ENCODE measurements at regions not wholly inside any gene's neighbourhood (a gene's known extent, or its start where the extent isn't known, plus 50 kb on each side); places are given as distances from the start of the nearest gene placed in this dataset.
"Not testable (repeated sequence)": the region's sequence is repeated elsewhere in the genome, so short reads cannot be mapped to it uniquely, and the experiment has no call there.

DNA sequence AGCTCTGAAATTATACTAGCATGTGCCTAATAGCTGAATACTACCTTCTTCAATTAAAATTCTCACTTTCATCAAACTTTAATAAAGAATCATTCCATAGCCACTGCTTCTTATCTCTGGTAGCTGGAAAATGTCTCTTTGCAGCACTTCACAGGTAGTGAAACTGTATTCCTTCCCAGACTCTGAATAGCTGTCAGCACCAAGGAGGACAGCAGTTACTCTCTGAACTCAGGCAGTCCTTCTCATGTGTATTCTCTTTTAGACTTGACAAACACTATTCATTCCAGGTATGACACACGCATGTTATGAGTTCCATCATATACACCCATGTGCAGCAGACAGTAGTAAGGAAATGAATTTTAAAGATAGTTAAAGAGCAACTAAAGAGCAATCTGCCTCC lies 627.1 kb downstream of the EFNA5 start:
- DNase-seq (ENCODE audit: low read depth): no peak
- no peak overlapping the region for H3K4me3 ChIP-seq (ENCODE audit: low read depth, low read length)

DNA sequence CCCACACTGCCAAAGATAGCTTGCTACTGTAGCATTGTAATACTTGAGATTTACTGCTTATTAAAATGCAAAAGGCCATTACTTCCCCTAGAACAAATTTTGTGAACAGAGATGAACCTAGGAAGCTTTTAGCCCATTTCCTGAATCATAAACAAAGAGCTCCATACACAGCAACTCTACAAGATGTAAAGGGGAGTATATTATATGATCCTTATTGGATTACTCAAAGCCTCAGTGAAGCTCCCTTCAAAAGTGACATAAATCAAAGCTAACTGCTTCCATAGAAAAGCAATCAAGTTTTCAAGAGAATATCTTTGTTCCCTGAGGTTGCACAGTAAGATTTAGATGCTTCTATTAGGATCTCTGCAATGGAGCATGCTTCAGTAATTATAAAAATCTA lies 629.8 kb downstream of the EFNA5 start:
- no peak for DNase-seq (ENCODE audit: low read depth)

DNA sequence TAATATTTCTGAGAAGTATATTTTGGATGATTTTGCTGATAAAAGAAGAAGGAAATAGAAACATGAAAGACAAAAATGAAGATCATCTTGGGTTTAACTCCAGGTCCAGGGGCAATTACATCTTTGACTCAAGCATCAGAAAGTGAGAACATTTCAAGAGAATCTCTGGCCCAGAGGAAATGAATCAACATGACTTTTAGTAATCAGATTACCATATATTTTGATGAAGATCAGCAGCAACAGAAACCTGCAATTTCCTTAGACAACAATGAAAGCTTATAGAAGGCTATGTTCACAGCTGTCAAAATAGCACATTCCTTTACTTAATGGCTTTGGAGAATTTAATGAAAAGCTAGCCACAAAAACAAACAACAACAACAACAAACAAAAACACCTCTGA lies 638.1 kb downstream of the EFNA5 start:
- H3K4me3 ChIP-seq (ENCODE audit: low read depth, low read length): no peak overlapping the region
- no peak for DNase-seq (ENCODE audit: low read depth)

More for the DNA sequence above, 629.8 kb downstream of the EFNA5 start:
- H3K4me3 ChIP-seq (ENCODE audit: low read depth, low read length): no peak overlapping the region

DNA sequence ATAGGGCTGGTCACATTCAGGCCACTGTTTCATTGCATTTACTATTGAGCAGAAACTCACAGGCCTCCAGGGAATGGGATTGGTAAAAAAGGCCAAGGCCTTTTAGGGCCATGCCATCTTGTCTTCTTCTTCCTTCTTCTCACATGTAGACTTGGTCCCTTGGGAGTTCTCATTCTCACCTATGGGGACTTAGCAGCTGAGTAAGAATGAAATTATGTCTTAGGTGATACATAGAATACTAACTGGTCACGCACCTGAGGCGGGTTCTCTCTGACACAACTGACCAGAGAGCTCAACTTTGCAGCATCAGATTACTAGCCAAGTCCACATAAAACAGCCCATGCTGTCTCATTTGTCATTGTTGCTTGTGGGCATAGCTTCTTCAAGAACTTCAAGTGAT lies 641.8 kb downstream of the EFNA5 start:
- no peak overlapping the region for H3K4me3 ChIP-seq (ENCODE audit: low read depth, low read length)
- DNase-seq (ENCODE audit: low read depth): no peak

DNA sequence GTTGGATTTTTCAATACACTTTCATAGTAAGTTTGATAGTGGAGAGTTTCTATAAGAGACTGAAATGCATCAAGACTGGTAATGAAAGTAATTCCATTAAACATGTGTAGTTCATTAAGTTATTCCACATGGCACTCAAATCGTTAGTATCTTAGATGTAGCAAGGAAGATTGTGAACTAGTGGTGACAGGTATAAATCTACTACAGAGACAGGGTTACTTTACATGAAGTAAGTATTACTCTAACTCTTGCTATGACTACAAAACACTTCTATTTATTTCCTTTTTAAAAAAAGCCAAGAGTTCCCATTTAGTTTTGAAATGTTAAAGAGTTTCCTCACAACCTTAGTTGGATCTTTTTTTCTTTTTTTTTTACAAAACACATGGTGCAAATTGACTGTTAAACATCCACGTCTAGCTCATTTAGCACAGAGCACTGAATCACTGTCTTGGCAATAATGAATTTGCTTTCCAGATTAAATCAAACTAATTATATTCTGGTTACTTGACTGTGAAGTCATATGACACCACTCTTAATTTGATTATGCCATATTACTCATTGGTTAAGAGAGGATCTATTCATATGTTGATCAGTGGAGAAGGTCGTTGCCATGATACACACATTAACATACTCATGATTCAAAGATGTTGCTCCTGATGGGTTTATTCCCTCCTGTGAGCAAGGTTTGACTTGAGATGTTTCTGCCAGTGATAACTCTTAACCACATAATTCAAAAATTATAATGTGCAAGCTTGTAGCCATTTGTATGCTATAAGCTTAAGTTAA lies 644.8 kb downstream of the EFNA5 start:
- no peak overlapping the region for H3K4me3 ChIP-seq (ENCODE audit: low read depth, low read length)
- no peak for DNase-seq (ENCODE audit: low read depth)

DNA sequence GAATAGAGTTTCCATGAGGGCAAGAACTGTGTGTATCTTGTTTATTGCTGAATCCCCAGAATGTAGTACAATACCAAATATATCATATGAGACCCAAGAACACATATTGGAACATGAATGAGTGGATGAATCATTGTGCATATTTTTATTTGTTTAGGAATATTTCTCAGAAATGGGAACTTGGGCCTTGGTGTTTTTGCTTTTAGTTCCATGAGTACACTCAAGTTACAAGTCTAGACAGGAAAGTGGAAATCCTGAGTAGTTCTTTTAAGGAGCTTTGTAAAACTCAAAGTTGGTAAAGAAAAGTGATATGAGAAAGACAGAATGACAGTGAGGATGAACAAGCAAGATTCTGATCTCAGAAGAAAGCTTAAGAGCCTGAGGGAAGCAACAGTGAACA lies 647.0 kb downstream of the EFNA5 start:
- no peak for DNase-seq (ENCODE audit: low read depth)
- H3K4me3 ChIP-seq (ENCODE audit: low read depth, low read length): no peak overlapping the region

DNA sequence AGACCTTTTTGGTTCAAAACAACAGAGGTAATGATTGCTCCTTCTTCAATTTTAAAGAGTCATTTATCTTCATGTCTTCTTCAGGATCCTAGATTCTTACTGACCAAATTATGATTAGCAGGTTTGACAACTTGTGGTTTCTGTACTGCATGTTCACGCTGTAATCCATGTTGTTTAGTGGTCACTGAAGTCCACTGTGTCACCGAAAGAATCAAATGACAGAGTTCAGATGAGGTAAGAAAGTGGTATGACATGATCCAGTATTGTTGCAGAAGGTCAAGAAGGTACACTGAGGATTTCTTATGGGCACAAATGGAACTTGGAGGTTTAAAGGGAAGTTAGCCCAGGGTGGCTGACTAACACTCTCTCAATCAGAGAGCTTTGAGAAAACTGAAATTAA lies 649.2 kb downstream of the EFNA5 start:
- no peak for DNase-seq (ENCODE audit: low read depth)
- H3K4me3 ChIP-seq (ENCODE audit: low read depth, low read length): no peak overlapping the region

DNA sequence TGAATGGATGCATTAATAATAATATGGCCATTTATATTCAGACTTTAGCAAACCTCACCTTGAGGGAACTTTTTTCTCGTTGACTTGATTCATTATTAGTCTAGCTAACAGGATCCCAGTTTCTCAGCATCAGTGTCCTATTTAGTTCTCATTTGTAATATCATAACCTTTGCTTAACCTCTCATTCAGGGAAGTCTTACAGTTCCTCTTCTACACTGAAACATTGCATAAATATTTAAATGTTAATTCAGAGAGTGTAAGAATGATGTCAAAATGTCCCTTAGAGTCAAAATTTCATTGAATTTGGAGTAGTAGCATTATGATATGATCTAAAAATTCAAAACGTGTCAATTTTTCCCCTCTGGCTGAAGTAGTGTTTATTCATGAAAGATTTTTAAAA lies 650.1 kb downstream of the EFNA5 start:
- no peak overlapping the region for H3K4me3 ChIP-seq (ENCODE audit: low read depth, low read length)
- DNase-seq (ENCODE audit: low read depth): no peak

DNA sequence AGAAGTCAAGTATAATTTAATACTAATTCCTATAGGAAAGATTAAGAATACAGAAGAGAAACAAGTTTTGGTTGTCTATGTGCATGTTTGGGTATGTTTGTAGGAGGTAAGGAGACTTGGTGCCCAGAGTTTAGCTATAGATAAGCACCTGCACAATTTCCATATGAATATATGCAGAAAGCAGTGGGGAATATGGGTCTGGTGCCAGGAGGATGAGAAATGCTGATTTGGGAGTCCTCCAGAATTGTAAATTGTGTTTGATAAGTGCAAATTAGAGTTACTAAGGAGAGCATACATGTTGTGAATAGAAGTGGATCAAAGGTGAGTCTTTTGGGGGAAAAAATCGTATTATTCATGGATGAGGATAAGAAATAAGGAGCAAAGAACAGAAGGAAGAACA lies 653.1 kb downstream of the EFNA5 start:
- no peak overlapping the region for H3K4me3 ChIP-seq (ENCODE audit: low read depth, low read length)
- no peak for DNase-seq (ENCODE audit: low read depth)

DNA sequence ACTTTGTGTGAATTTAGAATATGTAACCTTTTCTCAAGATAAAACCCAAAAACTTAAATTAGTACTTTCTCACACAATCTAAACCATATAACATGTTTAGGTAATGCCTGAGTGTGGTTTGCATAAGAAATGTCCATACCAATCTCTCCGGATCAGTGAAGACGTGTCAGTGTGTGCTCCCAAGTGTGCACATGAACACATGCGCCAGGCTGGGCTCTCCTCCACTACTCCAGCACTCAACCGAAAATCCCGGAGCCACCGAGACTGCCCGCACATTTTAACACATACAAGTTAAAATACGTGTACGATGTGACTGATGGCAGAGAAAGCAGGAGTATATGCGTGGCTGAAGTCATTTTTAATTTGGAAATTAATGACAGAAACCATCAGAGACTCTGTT lies 658.4 kb downstream of the EFNA5 start:
- no peak overlapping the region for H3K4me3 ChIP-seq (ENCODE audit: low read depth, low read length)
- DNase-seq (ENCODE audit: low read depth): no peak

DNA sequence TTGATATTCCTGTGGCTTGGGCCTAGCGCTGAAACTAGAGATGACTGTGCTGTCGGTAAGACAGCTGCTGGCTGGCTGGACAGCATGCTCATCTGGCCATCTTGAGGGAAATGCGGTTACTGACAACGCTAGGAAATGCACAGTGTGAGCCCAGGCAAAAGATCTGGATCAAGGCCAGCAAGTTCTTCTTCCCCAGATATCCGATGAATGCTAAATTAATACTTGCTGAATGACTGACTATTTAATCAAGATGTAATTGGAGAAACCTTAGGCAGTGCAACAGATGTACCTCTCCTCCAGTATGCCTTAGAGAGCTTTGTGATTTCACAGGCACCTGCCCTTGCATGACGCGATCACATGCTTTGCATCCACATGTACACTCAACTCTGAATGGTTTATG lies 659.1 kb downstream of the EFNA5 start:
- peak; percentile 70 for DNase-seq (ENCODE audit: low read depth)
- H3K4me3 ChIP-seq (ENCODE audit: low read depth, low read length): no peak overlapping the region

DNA sequence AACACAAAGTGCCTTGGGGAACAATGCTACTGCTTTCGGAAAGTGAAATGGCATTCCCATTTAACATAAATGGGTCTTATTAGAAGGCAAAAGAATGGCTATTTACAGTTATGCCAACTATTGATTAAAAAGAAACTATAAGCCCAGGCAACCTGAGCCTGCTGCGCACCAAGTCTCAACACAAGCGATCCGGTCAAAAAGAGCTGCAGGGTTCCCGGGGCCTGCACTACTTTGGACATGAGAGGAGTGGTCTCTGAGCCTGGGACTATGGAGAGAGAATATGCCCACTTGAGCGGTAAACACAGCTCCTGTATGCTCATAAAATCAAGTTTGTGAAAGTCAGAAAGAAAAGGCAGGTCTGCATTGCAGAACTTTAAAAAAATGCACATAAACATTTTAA lies 660.7 kb downstream of the EFNA5 start:
- H3K4me3 ChIP-seq (ENCODE audit: low read depth, low read length): no peak overlapping the region
- no peak for DNase-seq (ENCODE audit: low read depth)

DNA sequence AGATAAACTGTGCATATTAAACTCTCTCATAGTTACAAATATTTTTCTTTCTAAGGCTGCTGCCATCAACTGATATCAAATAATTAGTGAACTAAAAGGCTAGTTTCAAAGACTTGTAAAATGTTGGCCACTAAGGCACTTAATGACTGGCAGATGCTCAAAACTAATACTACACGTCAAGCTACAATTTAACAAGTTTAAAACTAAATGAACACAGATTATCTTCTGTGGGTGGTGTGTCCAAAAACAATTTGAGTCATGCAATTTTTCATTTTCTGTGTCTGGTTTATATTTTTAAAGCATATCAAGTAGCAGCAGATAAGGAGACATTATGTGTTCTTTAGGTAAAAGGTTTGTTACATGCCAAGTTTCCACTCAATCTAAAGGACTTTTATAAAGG lies 665.1 kb downstream of the EFNA5 start:
- DNase-seq (ENCODE audit: low read depth): no peak
- H3K4me3 ChIP-seq (ENCODE audit: low read depth, low read length): no peak overlapping the region

DNA sequence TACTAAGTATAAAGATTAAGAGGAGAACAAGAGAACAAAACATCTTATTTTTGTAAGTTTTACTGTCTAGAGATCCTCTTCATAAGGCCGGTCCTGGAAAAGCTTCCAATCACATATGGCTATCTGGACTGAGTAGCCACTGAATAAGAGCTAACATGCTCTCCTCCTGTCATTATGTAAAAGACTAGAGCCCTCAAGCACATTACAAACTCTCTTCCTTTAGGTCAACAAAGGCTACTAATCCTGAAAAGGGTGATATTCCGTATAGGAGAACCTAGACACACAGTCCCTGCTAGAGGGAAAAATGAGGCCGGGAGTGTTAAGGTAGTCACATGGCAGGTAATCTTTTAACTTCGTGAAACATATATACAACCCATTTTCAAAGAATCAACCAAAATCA lies 665.6 kb downstream of the EFNA5 start:
- DNase-seq (ENCODE audit: low read depth): no peak
- H3K4me3 ChIP-seq (ENCODE audit: low read depth, low read length): no peak overlapping the region

DNA sequence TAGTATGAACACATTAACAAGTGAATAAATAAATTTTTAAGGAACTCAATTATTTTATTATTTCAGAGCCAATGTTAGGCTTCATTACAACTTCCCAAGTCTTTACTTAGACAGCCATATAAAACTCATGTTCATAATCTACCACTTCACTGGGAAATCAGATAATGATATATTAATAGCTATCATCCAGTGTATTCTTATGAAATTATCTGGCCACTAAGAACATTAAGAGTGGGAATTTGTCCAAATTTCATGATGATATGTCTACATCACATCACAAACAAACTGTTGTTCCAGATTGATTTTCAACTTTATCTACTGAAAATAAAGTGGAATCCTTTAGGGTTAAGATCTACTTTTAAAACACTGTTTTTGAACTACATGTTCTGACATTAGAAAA lies 668.6 kb downstream of the EFNA5 start:
- no peak overlapping the region for H3K4me3 ChIP-seq (ENCODE audit: low read depth, low read length)

DNA sequence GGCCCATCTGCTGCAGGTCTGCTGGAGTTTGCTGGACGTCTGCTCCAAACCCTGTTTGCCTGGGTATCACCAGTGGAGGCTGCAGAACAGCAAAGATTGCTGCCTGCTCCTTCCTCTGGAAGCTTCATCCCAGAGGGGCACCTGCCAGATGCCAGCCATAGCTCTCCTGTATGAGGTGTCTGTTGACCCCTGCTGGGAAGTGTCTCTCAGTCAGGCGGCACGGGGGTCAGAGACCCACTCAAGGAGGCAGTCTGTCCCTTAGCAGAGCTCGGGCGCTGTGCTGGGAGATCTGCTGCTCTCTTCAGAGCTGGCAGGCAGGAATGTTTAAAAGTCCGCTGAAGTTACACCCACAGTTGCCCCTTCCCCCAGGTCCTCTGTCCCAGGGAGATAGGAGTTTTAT lies 671.2 kb downstream of the EFNA5 start:
- not testable (repeated sequence) for H3K4me3 ChIP-seq (ENCODE audit: low read depth, low read length); DNase-seq (ENCODE audit: low read depth)

More for the DNA sequence above, 668.6 kb downstream of the EFNA5 start:
- no peak for DNase-seq (ENCODE audit: low read depth)

DNA sequence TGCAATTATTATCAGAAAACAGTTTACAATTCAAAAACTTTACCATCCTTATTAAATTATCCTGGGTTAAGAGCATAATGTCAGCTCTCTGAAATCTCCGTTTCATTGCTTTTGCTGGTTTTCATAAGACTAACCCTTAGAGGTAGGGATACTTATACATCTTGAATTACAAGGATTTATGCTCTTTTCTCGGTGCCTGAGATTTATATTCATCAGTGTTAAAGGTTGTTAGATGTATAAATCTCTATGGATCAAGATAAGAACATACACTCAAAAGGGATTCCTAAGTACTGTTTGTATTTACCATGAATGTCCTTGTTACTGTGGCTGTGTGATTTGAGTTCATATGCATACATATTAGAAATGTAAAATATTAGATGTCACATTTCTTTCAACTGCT lies 684.7 kb downstream of the EFNA5 start:
- DNase-seq (ENCODE audit: low read depth): no peak
- no peak overlapping the region for H3K4me3 ChIP-seq (ENCODE audit: low read depth, low read length)

DNA sequence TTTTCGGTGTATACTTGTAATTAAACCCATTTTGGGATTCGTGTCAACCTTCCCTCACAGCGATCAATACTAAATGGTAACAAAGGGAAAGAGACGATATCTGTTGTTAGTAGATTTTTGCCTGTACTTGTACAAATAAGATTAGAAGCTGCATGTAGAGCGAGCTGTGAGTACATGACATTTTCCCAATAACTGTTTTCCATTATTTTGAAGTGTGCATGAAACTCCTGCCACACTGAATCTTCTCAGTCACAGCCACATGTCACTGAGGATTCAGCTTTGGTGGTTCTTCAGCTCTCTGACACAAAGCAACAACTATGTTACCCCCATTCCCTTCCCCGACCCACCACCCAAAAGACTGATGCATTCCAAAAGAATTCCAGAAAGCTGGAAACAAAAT lies 685.6 kb downstream of the EFNA5 start:
- H3K4me3 ChIP-seq (ENCODE audit: low read depth, low read length): no peak overlapping the region
- no peak for DNase-seq (ENCODE audit: low read depth)

DNA sequence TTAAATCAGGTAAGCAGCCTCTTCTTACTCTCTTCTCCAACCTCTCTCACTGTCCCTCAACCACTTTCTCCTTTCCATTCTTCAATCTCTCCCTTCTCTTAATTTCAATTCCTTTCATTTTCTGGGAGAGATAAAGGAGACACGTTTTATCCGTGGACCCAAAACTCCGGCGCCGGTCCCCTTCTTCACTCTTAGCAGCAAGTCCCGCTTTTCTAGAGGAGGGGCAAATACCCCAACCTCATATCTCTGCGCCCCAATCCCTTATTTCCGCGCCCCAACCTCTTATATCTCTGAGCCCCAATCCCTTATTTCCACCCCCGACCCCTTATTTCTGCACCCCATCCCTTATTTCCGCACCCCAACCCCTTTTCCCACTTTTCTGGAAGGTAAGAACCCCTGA lies 691.6 kb downstream of the EFNA5 start:
- not testable (repeated sequence) for DNase-seq (ENCODE audit: low read depth); H3K4me3 ChIP-seq (ENCODE audit: low read depth, low read length)

DNA sequence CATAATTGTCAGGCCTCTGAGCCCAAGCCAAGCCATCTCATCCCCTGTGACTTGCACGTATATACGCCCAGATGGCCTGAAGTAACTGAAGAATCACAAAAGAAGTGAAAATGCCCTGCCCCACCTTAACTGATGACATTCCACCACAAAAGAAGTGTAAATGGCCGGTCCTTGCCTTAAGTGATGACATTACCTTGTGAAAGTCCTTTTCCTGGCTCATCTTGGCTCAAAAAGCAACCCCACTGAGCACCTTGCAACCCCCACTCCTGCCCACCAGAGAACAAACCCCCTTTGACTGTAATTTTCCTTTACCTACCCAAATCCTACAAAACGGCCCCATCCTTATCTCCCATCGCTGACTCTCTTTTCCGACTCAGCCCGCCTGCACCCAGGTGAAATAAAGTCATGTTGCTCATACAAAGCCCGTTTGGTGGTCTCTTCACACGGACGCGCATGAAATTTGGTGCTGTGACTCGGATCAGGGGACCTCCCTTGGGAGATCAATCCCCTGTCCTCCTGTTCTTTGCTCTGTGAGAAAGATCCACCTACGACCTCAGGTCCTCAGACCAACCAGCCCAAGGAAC lies 692.1 kb downstream of the EFNA5 start:
- H3K4me3 ChIP-seq (ENCODE audit: low read depth, low read length); DNase-seq (ENCODE audit: low read depth): not testable (repeated sequence)

DNA sequence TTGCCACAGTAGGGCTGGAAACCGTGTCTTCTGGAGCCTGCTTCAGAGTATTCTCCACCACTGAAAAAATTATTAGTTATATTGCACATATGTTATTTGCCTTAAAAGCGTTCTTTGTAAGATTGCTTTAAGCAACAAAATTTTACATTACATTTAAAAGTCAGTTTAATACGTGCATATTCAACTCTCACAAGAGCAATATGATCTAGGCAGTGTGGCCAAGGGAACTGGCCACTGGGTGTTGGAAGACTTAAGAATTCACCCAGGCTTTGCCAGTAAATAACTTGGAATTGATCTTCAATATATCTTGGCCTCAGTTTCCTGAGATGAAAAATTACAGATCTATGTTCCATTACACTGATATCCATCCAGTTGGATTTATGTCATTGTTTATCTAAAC lies 694.4 kb downstream of the EFNA5 start:
- no peak for DNase-seq (ENCODE audit: low read depth)
- no peak overlapping the region for H3K4me3 ChIP-seq (ENCODE audit: low read depth, low read length)
